ENCODE measurements at regions not wholly inside any gene's neighbourhood (a gene's known extent, or its start where the extent isn't known, plus 50 kb on each side); places are given as distances from the start of the nearest gene placed in this dataset.

GRCh38 chr20:11796026-11796425, 121.7 kb upstream of the BTBD3 start:
- H3K27ac ChIP-seq = no peak overlapping the region
- TF ChIP-seq CTCF (IDR thresholded peaks at IDR 0.05) = no peak
- H3K9me3 ChIP-seq = no peaks in the 10 kb centered on the region
- no peak overlapping the region for H3K4me3 ChIP-seq (ENCODE audit: low read depth in 1 of 2, low read length in 1 of 2)
- H3K4me1 ChIP-seq (ENCODE audit: control insufficient read depth in 1 of 2, insufficient read depth in 1 of 2, low read depth in 1 of 2, low read length in 1 of 2) = no peaks in the 10 kb centered on the region
- H3K36me3 ChIP-seq = no peaks in the 10 kb centered on the region
- H3K27me3 ChIP-seq = no peaks in the 10 kb centered on the region

GRCh38 chr20:11797156-11797555, 120.5 kb upstream of the BTBD3 start:
- Histone ChIP-seq H3K27ac (no peak overlapping the region), H3K4me1 (ENCODE audit: control insufficient read depth in 1 of 2, insufficient read depth in 1 of 2, low read depth in 1 of 2, low read length in 1 of 2) (no peaks in the 10 kb centered on the region), H3K27me3 (no peaks in the 10 kb centered on the region), H3K36me3 (no peaks in the 10 kb centered on the region), H3K9me3 (no peaks in the 10 kb centered on the region), H3K4me3 (ENCODE audit: low read depth in 1 of 2, low read length in 1 of 2) (no peak overlapping the region)
- no peak for TF ChIP-seq CTCF (IDR thresholded peaks at IDR 0.05)

- Histone ChIP-seq H3K4me3 (ENCODE audit: low read depth in 1 of 2, low read length in 1 of 2) (no peak overlapping the region), H3K27me3 (no peaks in the 10 kb centered on the region), H3K9me3 (no peaks in the 10 kb centered on the region), H3K4me1 (ENCODE audit: control insufficient read depth in 1 of 2, insufficient read depth in 1 of 2, low read depth in 1 of 2, low read length in 1 of 2) (no peaks in the 10 kb centered on the region), H3K27ac (no peak overlapping the region), H3K36me3 (no peaks in the 10 kb centered on the region)
- no peak for TF ChIP-seq CTCF (IDR thresholded peaks at IDR 0.05)
Measured at GRCh38 chr20:11799281-11799684, 118.4 kb upstream of the BTBD3 start.

- no peaks in the 10 kb centered on the region for H3K9me3 ChIP-seq
- H3K4me3 ChIP-seq (ENCODE audit: low read depth in 1 of 2, low read length in 1 of 2) = no peak overlapping the region
- H3K27ac ChIP-seq = no peak overlapping the region
- H3K27me3 ChIP-seq = no peaks in the 10 kb centered on the region
- H3K36me3 ChIP-seq = no peaks in the 10 kb centered on the region
- no peaks in the 10 kb centered on the region for H3K4me1 ChIP-seq (ENCODE audit: control insufficient read depth in 1 of 2, insufficient read depth in 1 of 2, low read depth in 1 of 2, low read length in 1 of 2)
- TF ChIP-seq CTCF (IDR thresholded peaks at IDR 0.05) = no peak
Measured at GRCh38 chr20:11807054-11808048, 110.3 kb upstream of the BTBD3 start.

GRCh38 chr20:11808841-11809240, 108.9 kb upstream of the BTBD3 start:
- no peak overlapping the region for H3K4me3 ChIP-seq (ENCODE audit: low read depth in 1 of 2, low read length in 1 of 2)
- no peaks in the 10 kb centered on the region for H3K27me3 ChIP-seq
- H3K36me3 ChIP-seq = no peaks in the 10 kb centered on the region
- no peaks in the 10 kb centered on the region for H3K4me1 ChIP-seq (ENCODE audit: control insufficient read depth in 1 of 2, insufficient read depth in 1 of 2, low read depth in 1 of 2, low read length in 1 of 2)
- H3K27ac ChIP-seq = no peak overlapping the region
- TF ChIP-seq CTCF (IDR thresholded peaks at IDR 0.05) = no peak
- H3K9me3 ChIP-seq = no peaks in the 10 kb centered on the region
